M059J (cell line): ENCODE measurements at regions not wholly inside any gene's neighbourhood (a gene's known extent, or its start where the extent isn't known, plus 50 kb on each side); places are given as distances from the start of the nearest gene placed in this dataset.
A peak's percentile ranks its signal among the peaks of the same experiment; 100 is the strongest.

ENCODE experiments used
- DNase-seq: peaks from one replicate; pipeline ENCODE4 v3.0.0-alpha.2; 2012; ENCODE audit warnings: low read depth

DNA sequence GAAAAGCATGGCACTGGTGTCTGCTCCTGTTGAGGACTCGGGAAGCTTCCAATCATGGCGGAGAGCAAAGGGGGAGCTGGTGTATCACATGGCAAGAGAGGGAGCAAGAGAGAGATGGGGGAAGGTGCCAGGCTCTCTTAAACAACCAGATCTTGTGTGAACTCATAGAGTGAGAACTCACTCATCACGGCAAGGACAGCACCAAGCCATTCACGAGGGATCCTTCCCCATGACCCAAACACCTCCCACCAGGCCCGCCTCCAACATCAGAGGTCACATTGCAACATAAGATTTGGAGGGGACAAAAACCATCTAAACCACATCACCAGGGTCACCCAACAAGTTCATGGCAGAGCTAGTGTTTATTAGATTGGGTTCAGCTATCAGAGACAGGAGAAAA, 218.7 kb upstream of the BCOR start:
- no peak for DNase-seq

DNA sequence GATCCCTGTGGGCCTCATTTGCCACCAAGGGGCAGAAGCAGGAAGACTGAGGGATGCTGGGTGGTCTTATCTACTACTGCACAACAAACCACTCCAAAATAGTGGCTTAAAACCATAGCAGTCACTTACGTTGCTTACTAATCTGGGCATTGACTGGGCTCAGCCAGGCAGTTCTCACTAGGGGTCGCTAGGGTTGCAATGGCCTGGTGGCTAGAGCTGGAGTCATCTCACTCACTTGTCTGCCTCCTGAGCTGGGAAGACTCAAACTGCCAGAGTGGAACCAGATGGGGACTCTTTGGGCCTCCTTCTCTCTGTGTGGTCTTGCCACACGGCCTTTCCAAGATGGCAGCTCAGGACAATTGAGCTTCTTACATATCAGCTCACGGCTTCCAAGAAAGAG, 216.3 kb upstream of the BCOR start:
- DNase-seq, result no peak

DNA sequence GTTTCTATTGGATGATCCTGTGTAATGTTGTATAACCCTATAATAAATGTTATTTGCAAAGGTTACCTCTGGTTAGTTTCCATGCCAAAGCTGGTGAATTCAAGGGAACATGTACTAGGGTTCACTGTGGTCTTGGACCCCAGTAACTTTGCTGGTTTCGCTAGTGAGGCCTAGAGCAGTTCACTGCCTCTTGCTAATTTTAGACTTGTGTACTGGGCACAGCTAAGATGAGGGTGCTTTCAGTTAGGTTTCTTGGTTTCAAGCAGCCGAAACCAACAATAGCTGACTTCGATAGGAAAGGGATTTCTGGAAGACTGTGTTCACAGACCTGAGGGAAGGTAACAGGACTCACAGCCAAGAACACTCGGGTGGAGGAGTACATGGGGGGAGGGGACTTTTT, 215.5 kb upstream of the BCOR start:
- DNase-seq, result no peak

DNA sequence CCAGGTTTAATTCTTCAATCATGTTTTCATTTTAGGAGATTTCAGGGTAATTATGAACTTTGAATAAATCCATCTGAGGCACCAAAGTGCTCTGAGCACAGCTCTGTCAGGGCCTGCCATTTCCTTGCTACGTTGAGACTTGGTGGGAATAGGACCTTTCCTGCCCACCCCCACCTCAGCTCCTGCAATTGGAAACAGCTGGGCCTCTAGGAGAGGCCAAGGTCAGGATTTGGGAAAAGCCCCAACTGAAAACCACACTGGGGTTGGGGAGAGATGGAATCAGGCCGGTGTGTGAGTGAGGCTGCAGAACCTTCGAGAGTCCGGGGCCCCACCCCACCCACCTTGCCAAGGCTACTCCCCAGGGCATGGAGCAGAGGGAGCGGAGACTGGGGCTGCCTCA, 212.7 kb upstream of the BCOR start:
- no peak for DNase-seq

DNA sequence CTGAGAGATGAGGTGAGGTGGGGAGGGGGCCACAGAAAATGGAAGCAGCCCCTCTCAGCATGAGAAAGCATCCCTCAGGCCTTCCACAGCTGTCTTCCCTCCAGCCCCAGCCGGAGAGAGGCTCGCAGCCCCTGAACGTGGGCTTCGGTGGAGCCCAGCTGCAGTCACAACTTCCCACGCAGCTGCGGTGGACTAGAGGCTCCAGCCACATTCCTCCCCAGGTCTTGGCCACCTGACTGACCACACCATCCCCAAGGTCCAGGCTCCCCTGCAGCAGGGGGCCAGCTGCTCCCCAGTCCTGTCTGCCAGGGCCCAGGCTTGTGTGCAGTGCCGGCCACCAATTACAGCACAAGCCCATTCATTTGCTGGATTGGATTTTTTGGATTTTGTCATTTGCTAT, 212.3 kb upstream of the BCOR start:
- no peak for DNase-seq

DNA sequence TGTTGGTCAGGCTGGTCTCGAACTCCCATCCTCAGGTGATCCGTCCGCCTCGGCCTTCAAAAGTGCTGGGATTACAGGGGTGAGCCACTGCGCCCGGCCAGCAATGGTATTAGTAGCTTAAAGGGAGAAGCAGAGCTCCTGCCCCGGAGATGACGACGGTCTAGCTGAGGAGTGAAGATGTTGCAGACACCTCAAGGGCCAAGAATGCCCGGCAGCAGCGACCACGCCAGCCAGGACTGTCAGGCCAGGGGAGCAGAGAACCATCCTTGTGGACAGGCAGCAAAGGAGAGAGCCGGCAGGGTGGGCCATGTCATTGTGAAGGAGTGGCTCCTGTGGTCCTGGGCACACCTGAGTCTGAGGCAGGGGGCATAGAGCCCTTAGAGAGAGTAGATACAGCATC, 210.1 kb upstream of the BCOR start:
- no peak for DNase-seq

DNA sequence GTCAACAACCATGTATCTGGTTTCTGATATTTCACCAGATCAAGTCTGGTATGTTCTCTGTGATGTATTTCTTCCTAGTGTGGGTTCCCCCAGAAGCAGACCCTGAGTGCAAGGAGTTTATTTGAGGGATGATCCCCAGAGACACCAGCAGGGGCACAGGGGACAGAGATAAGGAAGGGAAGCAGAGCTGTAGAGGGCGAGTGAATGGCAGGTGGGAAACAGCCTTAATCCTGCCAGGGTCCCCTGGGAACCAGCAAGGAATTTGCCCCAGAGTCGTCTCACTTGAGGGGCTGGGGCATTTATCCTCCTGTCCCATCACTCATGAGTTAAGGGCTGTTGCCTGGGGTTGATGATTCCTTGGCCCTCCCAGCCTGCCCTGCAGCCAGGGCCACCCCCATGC, 206.4 kb upstream of the BCOR start:
- DNase-seq, result no peak

DNA sequence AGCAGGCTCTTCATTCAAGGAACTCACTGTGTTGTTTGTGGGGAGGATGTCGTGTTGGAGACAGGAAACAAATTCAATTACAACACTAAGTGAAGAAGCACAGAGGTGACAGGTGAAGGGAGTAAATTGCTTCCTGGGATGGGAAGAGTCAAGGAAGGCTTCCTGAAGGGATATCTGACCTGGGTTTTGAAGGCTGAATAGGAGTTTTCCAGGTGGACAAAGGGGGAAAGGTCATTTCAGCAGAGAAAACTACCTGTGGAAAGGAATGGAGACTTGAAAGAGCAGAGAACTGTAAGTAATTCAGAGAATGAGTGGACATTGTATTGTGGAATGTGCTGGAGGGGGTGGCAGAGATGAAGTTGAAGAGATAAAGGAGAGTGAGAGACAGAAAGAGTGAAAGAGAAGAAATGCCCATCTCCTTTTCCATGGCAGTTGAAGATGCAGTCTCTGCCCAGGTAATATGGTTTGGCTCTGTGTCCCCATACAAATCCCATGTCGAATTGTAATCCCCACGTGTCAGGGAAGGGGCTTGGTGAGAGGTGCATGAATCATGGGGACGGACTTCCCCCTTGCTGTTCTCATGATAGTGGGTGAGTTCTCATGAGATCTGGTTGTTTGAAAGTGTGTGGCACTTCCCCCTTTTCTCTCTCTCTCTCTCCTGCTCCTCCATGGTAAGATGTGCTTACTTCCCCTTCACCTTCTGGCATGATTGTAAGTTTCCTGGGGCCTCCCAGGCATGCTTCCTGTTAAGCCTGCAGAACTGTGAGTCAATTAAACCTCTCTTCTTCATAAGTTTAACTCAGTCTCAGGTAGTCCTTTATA, 205.7 kb upstream of the BCOR start:
- peak; percentile 3 for DNase-seq

DNA sequence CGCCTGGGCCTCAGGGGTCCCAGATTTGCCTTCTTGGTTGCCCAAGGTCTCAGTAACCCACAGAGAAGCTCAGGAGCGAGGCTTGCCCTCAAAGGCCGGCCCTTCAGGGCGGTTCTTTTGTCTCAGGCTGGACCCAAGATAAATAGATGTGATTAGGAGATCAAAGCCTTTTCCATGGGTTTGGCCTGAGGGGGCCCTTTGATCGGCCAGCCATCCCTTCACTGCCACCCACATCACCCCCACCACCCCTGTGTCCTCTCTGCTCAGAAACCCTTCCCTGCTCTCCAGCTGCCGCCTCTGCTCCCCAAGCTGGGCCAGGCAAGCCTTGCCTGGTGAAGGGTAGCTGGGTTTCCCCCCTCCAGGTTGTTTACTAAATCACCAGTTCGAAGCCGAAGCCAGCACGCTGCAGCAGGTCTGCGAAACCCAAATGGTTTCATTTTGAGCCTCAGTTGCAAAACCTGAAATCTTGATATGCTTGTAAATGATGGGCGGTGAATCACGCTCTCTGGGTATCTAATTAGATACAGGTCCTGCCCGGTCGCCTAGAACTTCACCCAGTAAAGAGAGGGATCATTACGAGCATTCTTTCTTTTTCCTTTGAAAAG, 202.6 kb upstream of the BCOR start:
- no peak for DNase-seq

DNA sequence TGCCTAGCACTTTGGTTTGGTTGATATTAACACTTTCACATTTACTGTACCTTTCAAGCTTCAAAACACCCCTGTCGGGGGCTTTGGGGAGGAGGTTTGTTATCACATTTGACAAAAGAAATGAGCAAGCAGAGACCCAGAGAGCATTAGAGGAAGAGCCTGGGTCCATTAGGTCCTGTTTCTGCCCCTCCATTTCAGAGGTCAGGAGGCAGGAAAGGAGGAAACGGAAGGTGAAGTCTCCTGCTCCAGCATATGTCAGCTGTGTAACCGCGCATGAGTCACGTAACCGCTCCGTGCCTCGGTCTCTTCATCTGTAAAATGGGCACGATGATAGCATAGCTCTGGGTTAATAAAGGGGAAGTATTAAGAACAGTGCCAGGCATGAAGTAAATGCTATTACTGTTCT, 201.9 kb upstream of the BCOR start:
- no peak for DNase-seq

DNA sequence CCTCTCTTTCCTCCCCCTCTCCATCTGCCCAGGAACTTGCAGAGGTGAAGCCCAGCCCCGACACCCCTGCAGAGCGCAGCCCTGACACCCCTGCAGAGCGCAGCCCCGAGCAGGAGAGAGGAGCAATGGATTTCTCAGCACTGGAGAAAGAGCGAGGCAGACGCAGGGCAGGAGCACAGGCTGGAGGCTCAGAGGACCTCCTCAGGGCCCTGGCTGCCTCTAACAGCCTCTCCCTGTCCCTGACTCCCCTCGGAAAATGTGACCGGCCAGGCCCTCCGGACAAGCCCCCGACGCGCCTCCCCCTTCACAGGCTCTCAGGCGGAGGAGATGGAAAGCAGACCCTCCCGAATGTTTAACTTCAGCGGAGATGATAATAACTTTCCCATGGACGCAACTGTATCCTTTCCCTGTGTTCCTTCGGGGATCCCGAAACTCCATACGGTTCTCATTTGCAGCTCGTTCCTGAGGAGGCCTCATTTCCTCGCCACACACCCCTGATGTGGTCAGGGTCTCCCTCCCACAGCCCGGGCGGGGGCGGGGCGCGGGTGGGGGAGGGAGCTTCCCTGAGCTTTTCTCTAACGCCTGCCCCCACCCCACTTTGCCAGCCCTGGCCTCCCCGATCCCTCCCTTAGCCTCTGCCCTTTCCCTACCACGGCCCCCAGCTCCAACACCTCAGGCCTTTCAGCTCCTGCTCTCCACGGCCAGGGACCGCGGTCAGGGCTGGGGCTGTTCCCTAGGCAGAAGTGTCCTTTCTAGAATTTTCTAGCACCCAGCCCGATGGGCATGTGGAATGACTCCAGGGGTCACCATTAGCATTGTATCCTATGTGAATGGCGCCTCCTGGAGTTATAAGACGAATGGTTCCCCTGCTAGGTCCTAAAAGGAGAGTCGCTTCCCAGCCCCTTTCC, 201.1 kb upstream of the BCOR start:
- no peak for DNase-seq

DNA sequence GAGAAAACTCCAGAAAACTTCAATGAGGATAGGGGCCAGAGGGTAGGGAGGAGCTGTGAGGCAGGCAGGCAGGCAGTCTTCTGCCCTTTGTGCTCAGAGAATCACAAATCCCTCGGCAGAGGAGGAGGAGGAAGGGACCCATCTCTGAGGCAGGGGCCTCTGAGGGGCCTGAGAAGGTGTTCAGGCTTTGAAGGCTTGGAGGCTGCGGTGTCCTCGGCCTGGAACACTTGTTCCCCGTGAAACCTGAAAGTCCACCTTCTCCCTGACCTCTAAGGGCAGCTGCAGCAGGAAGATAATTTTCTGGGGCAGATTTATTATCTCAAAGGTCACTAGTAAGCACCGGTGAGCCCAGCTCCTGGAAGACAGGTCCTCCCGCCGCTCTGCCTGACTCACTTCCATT, 200.3 kb upstream of the BCOR start:
- no peak for DNase-seq

DNA sequence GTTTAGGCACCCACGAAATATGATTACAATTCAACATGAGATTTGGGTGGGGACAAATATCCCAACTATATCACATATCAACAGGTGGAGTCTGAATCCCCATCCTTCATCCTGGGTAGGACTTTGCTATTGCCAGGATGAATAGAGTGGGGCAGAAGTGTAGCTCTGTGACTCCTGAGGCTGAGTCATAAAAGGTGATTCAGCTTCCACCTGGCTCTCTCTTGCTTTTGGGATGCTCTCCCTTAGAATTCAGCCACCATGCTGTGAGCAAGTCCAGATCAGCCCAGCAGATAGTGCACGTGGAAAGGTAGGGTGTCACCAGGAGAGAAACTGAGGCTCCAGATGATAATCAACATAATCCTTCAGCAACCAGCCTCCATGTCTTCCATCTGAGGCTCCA, 193.8 kb upstream of the BCOR start:
- DNase-seq, result no peak

DNA sequence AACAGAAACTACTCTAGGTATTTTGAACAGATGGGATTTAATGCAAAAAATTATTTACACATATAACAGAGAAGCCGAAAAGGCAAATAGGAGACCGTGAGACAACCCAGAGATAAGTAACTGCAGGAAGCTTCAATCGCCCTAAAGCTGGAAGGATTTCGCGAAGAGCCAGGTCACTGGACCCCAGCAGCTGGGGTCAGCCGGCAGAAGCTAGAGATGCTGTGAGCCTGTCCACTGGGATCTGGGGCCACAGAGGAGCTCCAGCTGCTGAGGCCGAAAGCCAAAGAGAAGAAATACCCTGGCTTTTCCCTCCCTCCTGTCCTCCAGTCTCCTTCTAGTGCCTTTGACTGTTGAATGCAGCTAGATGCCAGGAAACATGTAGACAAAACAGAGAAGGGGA, 192.8 kb upstream of the BCOR start:
- no peak for DNase-seq

DNA sequence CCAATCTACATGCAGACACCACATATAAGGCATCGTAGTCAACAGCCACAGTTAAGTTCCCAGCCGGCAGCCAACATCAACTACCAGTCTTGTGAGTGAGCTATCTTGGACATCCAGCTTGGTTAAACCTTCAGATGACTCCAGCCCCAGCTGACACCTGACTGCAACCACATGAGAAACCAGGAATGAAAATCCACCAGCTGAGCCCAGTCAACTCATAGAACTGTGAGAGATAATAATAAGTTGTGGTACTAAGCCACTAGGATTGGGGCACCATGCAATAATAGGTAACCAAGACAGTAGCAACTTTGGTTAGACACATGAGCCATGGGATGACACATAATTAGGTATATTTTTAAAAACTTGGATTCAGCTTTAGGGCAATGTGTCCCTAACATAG, 188.1 kb upstream of the BCOR start:
- no peak for DNase-seq

DNA sequence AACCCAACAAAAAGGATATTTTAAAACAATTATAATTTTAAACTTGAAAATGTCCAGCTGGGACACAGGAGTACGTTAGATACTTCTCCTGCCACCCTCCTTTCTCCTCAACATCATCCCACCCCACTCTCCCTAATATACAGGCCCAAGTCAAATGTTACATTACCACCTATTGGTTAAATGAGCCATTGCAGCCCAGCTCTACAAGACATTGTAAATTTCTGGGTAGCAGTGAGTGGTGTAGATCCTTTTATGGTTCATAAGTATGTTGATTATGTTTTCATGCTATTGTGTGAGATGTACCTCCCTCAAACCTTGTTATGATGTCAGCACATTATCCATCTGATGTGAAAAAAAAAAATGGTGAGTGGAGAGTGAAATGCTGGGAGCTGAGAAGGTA, 187.1 kb upstream of the BCOR start:
- no peak for DNase-seq

DNA sequence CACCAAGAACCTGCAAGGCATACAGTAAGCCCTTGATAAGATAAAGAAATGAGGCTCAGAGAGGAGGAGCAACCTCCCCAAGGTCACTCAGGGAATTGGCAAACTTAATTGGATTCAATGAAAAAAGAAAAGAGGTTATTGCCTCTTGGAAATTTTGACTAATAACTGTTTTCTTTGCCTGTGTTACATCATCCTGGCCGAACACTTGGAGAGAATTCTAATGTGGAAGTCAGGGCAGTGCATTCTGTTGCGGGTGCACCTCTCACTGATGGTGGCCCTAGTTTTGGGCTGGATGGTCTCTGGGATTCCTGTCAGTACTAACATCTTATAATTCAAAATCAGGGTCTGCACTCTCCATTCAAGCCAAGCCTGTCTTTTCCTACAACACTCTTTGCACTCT, 186.2 kb upstream of the BCOR start:
- DNase-seq, result no peak

DNA sequence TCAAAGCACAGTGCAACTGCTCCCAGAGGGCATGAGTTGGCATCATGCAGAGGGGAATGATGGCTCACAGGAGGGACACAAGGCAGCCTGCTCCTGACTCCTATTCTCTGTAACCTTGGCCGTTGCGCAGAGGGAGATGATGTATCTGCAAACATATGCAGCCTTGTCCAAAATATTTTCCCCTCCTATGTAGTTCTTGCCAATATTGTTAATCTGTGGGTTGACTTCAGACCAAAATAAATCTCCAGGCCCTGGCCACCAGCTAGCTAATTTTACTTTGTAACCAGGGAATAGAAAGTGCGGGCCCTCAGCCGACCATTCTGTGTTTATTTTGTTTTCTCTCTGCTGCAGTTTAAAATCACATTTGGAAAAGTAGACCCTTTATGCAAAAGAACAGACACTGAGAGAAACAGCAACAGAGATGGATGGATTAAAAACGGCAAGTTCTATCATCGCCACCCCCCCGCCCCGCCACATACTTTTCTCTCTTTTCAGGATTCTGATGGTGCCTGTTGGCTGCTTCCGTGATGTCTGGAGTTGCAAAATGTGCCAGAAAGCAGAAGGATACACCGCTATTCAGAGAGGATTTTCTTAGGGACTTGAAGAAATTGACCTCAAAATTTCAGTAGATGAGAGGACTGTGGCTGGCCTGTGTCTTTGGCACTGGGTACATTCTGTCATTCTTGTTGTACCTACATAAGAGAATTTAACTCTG, 185.3 kb upstream of the BCOR start:
- DNase-seq, result no peak

DNA sequence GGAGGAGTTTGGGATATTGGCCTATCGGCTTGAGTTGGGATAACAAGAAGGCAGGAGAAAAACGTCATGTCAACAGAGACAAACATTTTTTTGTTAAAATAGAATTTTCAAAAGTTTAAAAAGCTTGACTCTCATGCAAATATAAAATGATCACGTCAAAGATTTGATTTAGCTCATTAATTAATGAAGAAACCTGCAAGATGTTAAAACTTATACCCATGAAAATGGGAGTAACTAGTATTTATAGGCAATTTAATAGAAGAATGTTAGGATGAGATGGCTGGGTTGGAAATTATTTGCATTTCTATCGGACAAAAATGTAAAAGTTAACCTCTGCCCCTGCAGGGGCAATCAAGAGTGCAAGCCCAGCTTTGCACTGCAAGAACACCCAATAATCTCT, 184.6 kb upstream of the BCOR start:
- no peak for DNase-seq

DNA sequence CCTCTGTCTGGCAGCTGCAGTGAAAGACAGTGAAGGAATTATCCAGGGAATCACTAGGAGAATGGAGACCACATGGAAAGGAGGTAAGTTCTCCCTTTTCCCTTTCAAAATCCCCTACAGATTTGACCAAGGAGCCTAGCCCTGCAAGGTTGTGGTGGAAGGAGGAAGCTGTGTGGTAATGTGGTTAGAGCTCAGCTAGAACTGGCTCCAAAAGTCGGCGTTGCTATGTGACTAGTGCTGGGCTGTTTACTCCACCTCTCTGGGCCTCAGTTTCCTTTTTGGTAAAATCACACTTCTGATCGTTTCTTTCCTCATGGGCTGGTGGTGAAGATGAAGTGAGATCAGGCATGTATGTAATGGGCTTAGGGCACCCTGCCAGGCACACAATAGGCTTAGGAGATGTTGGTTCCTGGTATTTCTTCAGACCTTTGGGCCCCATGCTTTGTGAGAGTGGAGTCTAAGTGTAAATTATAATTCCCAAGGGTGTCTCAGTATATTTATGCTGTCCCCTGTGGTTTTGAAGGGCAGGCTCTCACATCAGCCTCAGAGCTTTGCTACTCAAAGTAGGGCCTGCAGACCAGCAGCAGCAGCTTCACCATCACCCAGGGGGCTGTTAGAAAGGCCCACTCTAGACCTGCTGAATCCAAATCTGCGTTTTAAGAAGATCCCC, 183.7 kb upstream of the BCOR start:
- DNase-seq, result no peak

DNA sequence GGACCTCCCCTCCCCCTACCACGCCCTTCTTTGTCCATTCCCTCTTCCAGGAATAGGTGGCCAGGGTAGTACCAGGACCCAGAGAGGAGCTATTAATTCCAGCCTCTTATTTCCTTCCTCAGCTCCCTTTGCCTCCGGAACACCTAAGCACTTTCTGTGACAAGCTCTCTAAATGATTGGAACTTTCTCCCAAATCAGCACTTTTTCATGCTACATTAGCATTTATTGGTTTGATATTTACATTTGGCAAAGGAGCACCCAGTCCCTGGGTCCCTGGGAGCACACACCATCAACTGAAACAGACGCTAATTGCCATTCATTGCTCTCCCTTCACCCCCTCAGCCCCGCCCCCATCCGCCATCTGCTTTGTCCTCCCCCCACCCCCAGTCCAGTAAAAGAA, 182.0 kb upstream of the BCOR start:
- no peak for DNase-seq

DNA sequence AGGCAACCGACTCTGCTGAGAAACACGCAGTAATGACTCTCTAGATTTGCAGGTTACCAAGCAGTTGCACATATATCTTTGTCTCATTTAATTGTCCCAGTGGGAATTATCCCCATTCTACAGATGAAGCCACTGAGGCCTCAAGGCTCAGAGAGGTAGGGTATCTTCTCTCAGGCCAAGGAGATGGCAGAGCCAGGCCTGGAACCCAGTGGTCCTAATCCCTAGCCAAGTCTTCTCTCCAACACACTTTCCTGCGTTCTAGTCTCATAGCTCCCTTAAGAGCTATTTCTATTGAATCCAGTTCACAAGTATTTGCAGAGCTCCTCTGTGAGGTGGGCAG, 181.3 kb upstream of the BCOR start:
- no peak for DNase-seq
